ENCODE measurements at regions not wholly inside any gene's neighbourhood (a gene's known extent, or its start where the extent isn't known, plus 50 kb on each side); places are given as distances from the start of the nearest gene placed in this dataset.
A peak's percentile ranks its signal among the peaks of the same experiment; 100 is the strongest.

GRCh38 chr21:16678429-16679160, 834.2 kb upstream of the CXADR start:
- no peak overlapping the region for H3K4me3 Mint-ChIP-seq
- no peak for TF ChIP-seq CTCF (IDR thresholded peaks at IDR 0.05; ENCODE audit: unreplicated experiment)
- no peaks in the 10 kb centered on the region for H3K27me3 Mint-ChIP-seq (ENCODE audit: low read depth)
- peaks cover 38% of the 10 kb centered on the region for H3K4me1 Mint-ChIP-seq
- peaks cover 18% of the 10 kb centered on the region for H3K9me3 Mint-ChIP-seq
- H3K27ac Mint-ChIP-seq = peak overlapping the region; percentile 51
- DNase-seq (ENCODE audit: low spot score in 2 of 2, unreplicated experiment in 2 of 2) = no peak
- no peaks in the 10 kb centered on the region for H3K36me3 Mint-ChIP-seq

GRCh38 chr21:16695074-16695473, 817.8 kb upstream of the CXADR start:
- no peak for TF ChIP-seq CTCF (IDR thresholded peaks at IDR 0.05; ENCODE audit: unreplicated experiment)
- H3K27me3 Mint-ChIP-seq (ENCODE audit: low read depth) = no peaks in the 10 kb centered on the region
- no peak overlapping the region for H3K27ac Mint-ChIP-seq
- DNase-seq (ENCODE audit: low spot score in 2 of 2, unreplicated experiment in 2 of 2) = no peak
- H3K9me3 Mint-ChIP-seq = peaks cover 29% of the 10 kb centered on the region
- H3K36me3 Mint-ChIP-seq = peaks cover 13% of the 10 kb centered on the region
- H3K4me1 Mint-ChIP-seq = peaks cover 11% of the 10 kb centered on the region
- H3K4me3 Mint-ChIP-seq = no peak overlapping the region

- no peak overlapping the region for H3K4me3 Mint-ChIP-seq
- H3K4me1 Mint-ChIP-seq = peaks cover 19% of the 10 kb centered on the region
- no peak for DNase-seq (ENCODE audit: low spot score in 2 of 2, unreplicated experiment in 2 of 2)
- no peaks in the 10 kb centered on the region for H3K27me3 Mint-ChIP-seq (ENCODE audit: low read depth)
- peaks cover 8% of the 10 kb centered on the region for H3K9me3 Mint-ChIP-seq
- H3K36me3 Mint-ChIP-seq = peaks cover 1% of the 10 kb centered on the region
- H3K27ac Mint-ChIP-seq = no peak overlapping the region
- no peak for TF ChIP-seq CTCF (IDR thresholded peaks at IDR 0.05; ENCODE audit: unreplicated experiment)
Measured at GRCh38 chr21:16707274-16707673, 805.6 kb upstream of the CXADR start.

- Mint-ChIP-seq H3K9me3 (peaks cover 8% of the 10 kb centered on the region), H3K36me3 (peaks cover 1% of the 10 kb centered on the region), H3K4me3 (no peak overlapping the region), H3K27me3 (ENCODE audit: low read depth) (no peaks in the 10 kb centered on the region), H3K27ac (no peak overlapping the region), H3K4me1 (peaks cover 19% of the 10 kb centered on the region)
- TF ChIP-seq CTCF (IDR thresholded peaks at IDR 0.05; ENCODE audit: unreplicated experiment) = no peak
- DNase-seq (ENCODE audit: low spot score in 2 of 2, unreplicated experiment in 2 of 2) = no peak
Measured at GRCh38 chr21:16708101-16708835, 804.6 kb upstream of the CXADR start.

GRCh38 chr21:16709866-16710550, 802.8 kb upstream of the CXADR start:
- no peak for DNase-seq (ENCODE audit: low spot score in 2 of 2, unreplicated experiment in 2 of 2)
- no peak for TF ChIP-seq CTCF (IDR thresholded peaks at IDR 0.05; ENCODE audit: unreplicated experiment)

More at GRCh38 chr21:16709866-16710550, 802.8 kb upstream of the CXADR start:
- no peaks in the 10 kb centered on the region for H3K27me3 Mint-ChIP-seq (ENCODE audit: low read depth)
- H3K4me3 Mint-ChIP-seq = no peak overlapping the region
- H3K27ac Mint-ChIP-seq = no peak overlapping the region
- H3K9me3 Mint-ChIP-seq = peaks cover 8% of the 10 kb centered on the region
- peaks cover 19% of the 10 kb centered on the region for H3K4me1 Mint-ChIP-seq
- peaks cover 1% of the 10 kb centered on the region for H3K36me3 Mint-ChIP-seq

Data from mesothelial cell of epicardium (in vitro differentiated cells).